ENCODE measurements at regions not wholly inside any gene's neighbourhood (a gene's known extent, or its start where the extent isn't known, plus 50 kb on each side); places are given as distances from the start of the nearest gene placed in this dataset.

GRCh38 chr1:58104960-58105359 lies 441.6 kb downstream of the OMA1 start:
- H3K4me2 ChIP-seq (ENCODE audit: extremely low read depth, insufficient read depth, low read length): no peak overlapping the region
- no peaks in the 10 kb centered on the region for H3K36me3 ChIP-seq (ENCODE audit: control insufficient read depth, insufficient read depth, low read length)
- H3K79me2 ChIP-seq (ENCODE audit: control insufficient read depth, insufficient read depth, low read length): no peaks in the 10 kb centered on the region
- H3K9ac ChIP-seq (ENCODE audit: insufficient read depth, low read length): no peak overlapping the region
- H4K20me1 ChIP-seq (ENCODE audit: control insufficient read depth, extremely low read depth, insufficient read depth, low read length): no peaks in the 10 kb centered on the region
- no peaks in the 10 kb centered on the region for H3K9me3 ChIP-seq (ENCODE audit: control insufficient read depth, insufficient read depth, low read depth, low read length)
- no peaks in the 10 kb centered on the region for H3K27me3 ChIP-seq (ENCODE audit: control insufficient read depth, insufficient read depth, low read length)
- no peak overlapping the region for H3K4me3 ChIP-seq (replicated peaks in 1 of 4; ENCODE audit: control extremely low read depth in 1 of 4, insufficient read depth in 1 of 4, low read depth in 3 of 4, low read length in 4 of 4)
- H3K4me1 ChIP-seq (ENCODE audit: control insufficient read depth, extremely low read depth, insufficient read depth, low read length): no peaks in the 10 kb centered on the region
- TF ChIP-seq EZH2 (IDR thresholded peaks at IDR 0.05; ENCODE audit: low read length, missing control alignments) (no peak), CTCF (conservative IDR thresholded peaks at IDR 0.05 in 1 of 2, IDR thresholded peaks at IDR 0.05 in 1 of 2; ENCODE audit: low read depth in 1 of 2, low read length in 2 of 2) (no peak)
- no peak for DNase-seq (ENCODE audit: low read depth in 2 of 2)
- H3K27ac ChIP-seq (ENCODE audit: insufficient read depth, low read length): no peak overlapping the region
- no peak overlapping the region for H2AFZ ChIP-seq (ENCODE audit: low read length)

GRCh38 chr1:58096714-58097113 lies 449.8 kb downstream of the OMA1 start:
- no peak overlapping the region for H2AFZ ChIP-seq (ENCODE audit: low read length)
- H3K9me3 ChIP-seq (ENCODE audit: control insufficient read depth, insufficient read depth, low read depth, low read length): no peaks in the 10 kb centered on the region
- H3K27me3 ChIP-seq (ENCODE audit: control insufficient read depth, insufficient read depth, low read length): no peaks in the 10 kb centered on the region
- H3K4me2 ChIP-seq (ENCODE audit: extremely low read depth, insufficient read depth, low read length): no peak overlapping the region
- no peak overlapping the region for H3K27ac ChIP-seq (ENCODE audit: insufficient read depth, low read length)
- H3K36me3 ChIP-seq (ENCODE audit: control insufficient read depth, insufficient read depth, low read length): no peaks in the 10 kb centered on the region
- no peak overlapping the region for H3K4me3 ChIP-seq (replicated peaks in 1 of 4; ENCODE audit: control extremely low read depth in 1 of 4, insufficient read depth in 1 of 4, low read depth in 3 of 4, low read length in 4 of 4)
- no peak for DNase-seq (ENCODE audit: low read depth in 2 of 2)
- no peaks in the 10 kb centered on the region for H4K20me1 ChIP-seq (ENCODE audit: control insufficient read depth, extremely low read depth, insufficient read depth, low read length)
- no peaks in the 10 kb centered on the region for H3K79me2 ChIP-seq (ENCODE audit: control insufficient read depth, insufficient read depth, low read length)
- no peak overlapping the region for H3K9ac ChIP-seq (ENCODE audit: insufficient read depth, low read length)
- TF ChIP-seq EZH2 (IDR thresholded peaks at IDR 0.05; ENCODE audit: low read length, missing control alignments) (no peak), CTCF (conservative IDR thresholded peaks at IDR 0.05 in 1 of 2, IDR thresholded peaks at IDR 0.05 in 1 of 2; ENCODE audit: low read depth in 1 of 2, low read length in 2 of 2) (no peak)
- no peaks in the 10 kb centered on the region for H3K4me1 ChIP-seq (ENCODE audit: control insufficient read depth, extremely low read depth, insufficient read depth, low read length)

- no peaks in the 10 kb centered on the region for H4K20me1 ChIP-seq (ENCODE audit: control insufficient read depth, extremely low read depth, insufficient read depth, low read length)
- DNase-seq (ENCODE audit: low read depth in 2 of 2): no peak
- H3K4me1 ChIP-seq (ENCODE audit: control insufficient read depth, extremely low read depth, insufficient read depth, low read length): no peaks in the 10 kb centered on the region
- H3K36me3 ChIP-seq (ENCODE audit: control insufficient read depth, insufficient read depth, low read length): no peaks in the 10 kb centered on the region
- H3K9ac ChIP-seq (ENCODE audit: insufficient read depth, low read length): no peak overlapping the region
- TF ChIP-seq CTCF (conservative IDR thresholded peaks at IDR 0.05 in 1 of 2, IDR thresholded peaks at IDR 0.05 in 1 of 2; ENCODE audit: low read depth in 1 of 2, low read length in 2 of 2) (no peak), EZH2 (IDR thresholded peaks at IDR 0.05; ENCODE audit: low read length, missing control alignments) (no peak)
- no peaks in the 10 kb centered on the region for H3K9me3 ChIP-seq (ENCODE audit: control insufficient read depth, insufficient read depth, low read depth, low read length)
- H3K4me2 ChIP-seq (ENCODE audit: extremely low read depth, insufficient read depth, low read length): no peak overlapping the region
- no peak overlapping the region for H2AFZ ChIP-seq (ENCODE audit: low read length)
- no peak overlapping the region for H3K4me3 ChIP-seq (replicated peaks in 1 of 4; ENCODE audit: control extremely low read depth in 1 of 4, insufficient read depth in 1 of 4, low read depth in 3 of 4, low read length in 4 of 4)
- no peaks in the 10 kb centered on the region for H3K79me2 ChIP-seq (ENCODE audit: control insufficient read depth, insufficient read depth, low read length)
- H3K27me3 ChIP-seq (ENCODE audit: control insufficient read depth, insufficient read depth, low read length): no peaks in the 10 kb centered on the region
- no peak overlapping the region for H3K27ac ChIP-seq (ENCODE audit: insufficient read depth, low read length)
Measured at GRCh38 chr1:58095183-58095582, 451.3 kb downstream of the OMA1 start.
